Suprapubic skin (tissue), 4 donors: ENCODE measurements at regions not wholly inside any gene's neighbourhood (a gene's known extent, or its start where the extent isn't known, plus 50 kb on each side); places are given as distances from the start of the nearest gene placed in this dataset.

ENCODE experiments used
- EP300 ChIP-seq: sonication (generic); formaldehyde crosslinking; IDR thresholded peaks from one replicate; pipeline ENCODE4 v1.6.1; 2017; ENCODE audit warnings: antibody characterized with exemption
- POLR2AphosphoS5 ChIP-seq, 3 donors: sonication (generic); formaldehyde crosslinking; IDR thresholded peaks; one replicate each; pipeline ENCODE4 v1.6.1; 2017; ENCODE audit warnings: antibody characterized with exemption in 3 of 3

DNA sequence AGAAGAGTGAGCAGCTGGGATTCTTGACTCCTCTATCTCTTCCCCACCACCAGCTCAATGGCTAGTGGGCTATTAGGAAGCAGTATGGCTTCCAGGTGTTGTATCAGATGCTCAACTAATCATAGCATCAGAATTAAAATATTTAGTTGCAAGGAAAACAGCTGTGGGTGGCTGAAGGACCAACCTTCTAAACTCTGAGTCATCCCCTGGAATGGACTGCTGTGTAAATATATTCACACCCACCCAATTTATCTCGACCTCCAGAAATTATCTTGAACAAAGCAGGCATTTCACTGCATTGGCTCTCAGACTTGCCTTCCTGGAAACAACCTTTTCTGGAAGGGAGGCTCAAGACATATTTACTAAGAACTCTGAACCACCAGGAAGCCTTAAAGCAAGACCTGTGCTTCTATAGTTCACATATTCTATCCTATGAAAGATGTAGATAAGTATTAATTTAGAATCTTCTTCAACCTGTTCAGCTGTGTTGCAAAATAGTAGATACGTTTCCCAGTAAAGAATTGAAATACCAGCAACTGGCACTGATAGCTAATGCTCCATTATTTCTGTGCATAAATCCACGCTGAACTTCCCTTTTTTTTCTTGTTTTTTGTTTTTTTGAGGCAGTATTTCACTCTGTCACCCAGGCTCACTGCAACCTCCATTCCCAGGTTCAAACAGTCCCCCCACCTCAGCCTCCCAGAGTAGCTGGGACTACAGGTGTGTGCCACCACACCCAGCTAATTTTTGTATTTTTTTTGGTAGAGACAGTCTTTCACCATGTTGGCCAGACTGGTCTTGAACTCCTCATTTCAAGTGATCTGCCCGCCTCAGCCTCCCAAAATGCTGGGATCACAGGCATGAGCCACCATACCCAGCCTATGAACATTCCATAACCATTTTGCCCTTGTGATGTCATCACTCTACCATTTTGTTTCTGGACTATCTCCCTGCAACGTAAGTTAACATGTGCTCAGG lies 56.9 kb upstream of the CD2AP start:
- TF ChIP-seq EP300 = no peak
- no peak for TF ChIP-seq POLR2AphosphoS5 (IDR thresholded peaks at IDR 0.05)
